Astrocyte of the cerebellum (primary cell): ENCODE measurements at regions not wholly inside any gene's neighbourhood (a gene's known extent, or its start where the extent isn't known, plus 50 kb on each side); places are given as distances from the start of the nearest gene placed in this dataset.

Experiments used
- DNase-seq: peaks from one replicate; pipeline ENCODE4 v3.0.0-alpha.2; 2011; ENCODE audit warnings: low read depth
- H3K4me3 ChIP-seq: 2 replicates; pipeline ENCODE4 v1.5.1; 2011; ENCODE audit warnings: mild to moderate bottlenecking, low read depth, low read length, moderate library complexity
- in situ Hi-C: cut with HindIII; loops from 2 replicates; pipeline ENCODE4 v1.10.0; 2017; ENCODE audit warnings: low sequenced_read_pairs
- TF ChIP-seq, protein P1 (sequence below): IDR thresholded peaks from 2 replicates; pipeline ENCODE4 v1.5.1; 2012; ENCODE audit warnings: low read length, low read depth, moderate library complexity, mild to moderate bottlenecking; ENCODE audit errors: missing control alignments

- in situ Hi-C loops: no loop called here
- TF ChIP-seq, protein P1, sequence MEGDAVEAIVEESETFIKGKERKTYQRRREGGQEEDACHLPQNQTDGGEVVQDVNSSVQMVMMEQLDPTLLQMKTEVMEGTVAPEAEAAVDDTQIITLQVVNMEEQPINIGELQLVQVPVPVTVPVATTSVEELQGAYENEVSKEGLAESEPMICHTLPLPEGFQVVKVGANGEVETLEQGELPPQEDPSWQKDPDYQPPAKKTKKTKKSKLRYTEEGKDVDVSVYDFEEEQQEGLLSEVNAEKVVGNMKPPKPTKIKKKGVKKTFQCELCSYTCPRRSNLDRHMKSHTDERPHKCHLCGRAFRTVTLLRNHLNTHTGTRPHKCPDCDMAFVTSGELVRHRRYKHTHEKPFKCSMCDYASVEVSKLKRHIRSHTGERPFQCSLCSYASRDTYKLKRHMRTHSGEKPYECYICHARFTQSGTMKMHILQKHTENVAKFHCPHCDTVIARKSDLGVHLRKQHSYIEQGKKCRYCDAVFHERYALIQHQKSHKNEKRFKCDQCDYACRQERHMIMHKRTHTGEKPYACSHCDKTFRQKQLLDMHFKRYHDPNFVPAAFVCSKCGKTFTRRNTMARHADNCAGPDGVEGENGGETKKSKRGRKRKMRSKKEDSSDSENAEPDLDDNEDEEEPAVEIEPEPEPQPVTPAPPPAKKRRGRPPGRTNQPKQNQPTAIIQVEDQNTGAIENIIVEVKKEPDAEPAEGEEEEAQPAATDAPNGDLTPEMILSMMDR: no peak
- no peak for DNase-seq
- no peak overlapping the region for H3K4me3 ChIP-seq
Measured at GRCh38 chr5:152689250-152689711, 284.2 kb upstream of the NMUR2 start.

DNA sequence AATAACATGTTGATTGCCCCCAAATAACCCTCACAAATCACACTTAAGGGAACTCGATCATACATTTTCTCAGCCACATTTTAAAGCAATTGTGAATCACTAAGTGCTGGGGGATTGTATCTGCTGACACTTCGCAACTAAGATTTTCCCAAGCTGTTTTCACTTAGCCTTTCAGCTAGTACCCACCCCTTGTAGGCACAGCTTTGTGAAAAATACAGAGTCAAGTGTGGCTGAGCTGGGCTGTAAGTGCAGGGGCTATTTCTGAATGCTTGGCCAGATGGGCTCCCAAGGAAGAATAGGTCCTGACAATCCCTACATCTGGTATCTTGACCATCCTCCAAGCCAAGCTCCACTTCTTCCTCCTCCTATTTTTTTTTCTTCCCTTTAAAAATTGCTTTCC, 289.2 kb upstream of the NMUR2 start:
- no peak for DNase-seq
- TF ChIP-seq, protein P1: no peak
- no peak overlapping the region for H3K4me3 ChIP-seq
- in situ Hi-C loops: no loop called here

- DNase-seq: no peak
- no peak overlapping the region for H3K4me3 ChIP-seq
- in situ Hi-C loops: no loop called here
- TF ChIP-seq, protein P1: no peak
Measured at GRCh38 chr5:152701305-152701949, 296.3 kb upstream of the NMUR2 start.

DNA sequence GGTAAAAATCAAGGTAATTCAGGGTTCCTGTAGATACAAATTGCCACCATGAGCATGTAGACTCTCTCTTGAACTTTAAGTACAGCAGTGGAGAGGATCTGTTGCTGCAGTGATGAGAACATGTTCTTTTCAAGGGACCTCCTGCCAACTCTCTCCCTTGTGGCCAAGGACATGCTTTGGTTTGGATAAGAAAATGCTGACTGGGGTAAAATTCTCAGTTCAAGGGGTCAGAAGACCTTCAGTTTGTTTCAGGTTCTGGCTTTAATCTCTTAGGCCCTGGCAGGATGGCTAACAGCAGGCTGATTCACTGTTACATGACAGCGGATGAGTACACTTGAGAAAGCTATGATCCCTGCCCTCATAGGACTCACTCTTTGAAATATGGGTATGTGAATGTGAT, 299.2 kb upstream of the NMUR2 start:
- no peak for DNase-seq
- no peak overlapping the region for H3K4me3 ChIP-seq
- TF ChIP-seq, protein P1: no peak
- in situ Hi-C loops: no loop called here

DNA sequence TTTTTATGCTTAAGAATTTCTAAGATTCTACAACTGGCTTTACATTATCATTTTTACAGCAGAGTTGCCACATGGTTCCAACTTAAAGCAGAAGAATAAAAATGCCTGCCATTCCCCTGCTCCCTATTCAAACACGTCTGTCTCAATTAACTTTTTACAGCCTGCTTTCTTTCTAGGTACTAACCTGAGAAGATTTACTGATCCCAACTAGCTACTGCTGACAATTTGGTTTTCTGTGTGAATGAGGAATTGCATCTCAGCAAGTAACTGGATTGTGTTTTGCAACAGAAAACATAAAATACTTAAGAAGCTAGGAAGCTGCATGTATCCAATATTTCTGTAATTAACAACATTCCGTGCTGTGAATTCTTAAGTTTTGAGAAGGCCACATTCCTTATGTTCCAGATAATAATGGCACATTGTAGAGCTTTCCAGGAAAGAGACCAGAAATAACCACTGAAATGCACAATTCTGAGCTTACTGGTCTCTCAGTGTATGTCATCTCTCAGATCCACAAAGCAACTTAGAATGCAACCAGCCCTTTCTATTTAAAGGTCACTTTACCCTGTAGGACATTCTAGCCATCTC, 306.8 kb upstream of the NMUR2 start:
- TF ChIP-seq, protein P1: no peak
- in situ Hi-C loops: no loop called here
- H3K4me3 ChIP-seq: no peak overlapping the region
- DNase-seq: no peak

DNA sequence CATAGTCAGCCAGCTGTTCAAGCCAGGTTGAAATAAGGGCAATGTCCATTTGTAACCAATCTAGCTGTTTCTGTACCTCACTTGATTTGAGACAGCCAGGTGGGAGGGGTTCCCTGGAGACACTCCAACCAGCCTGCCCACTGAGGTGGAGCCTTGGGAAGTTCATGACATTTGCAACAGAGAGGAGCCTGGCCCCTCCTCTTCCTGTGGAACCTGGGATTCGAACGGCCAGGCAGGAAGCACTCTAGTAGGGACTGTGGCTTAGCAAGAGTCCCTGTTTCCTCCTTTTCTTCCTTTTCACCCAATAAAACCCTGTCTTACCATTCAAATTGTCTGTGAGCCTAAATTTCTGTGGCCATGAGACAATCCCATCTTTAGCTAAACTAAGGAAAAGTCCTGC, 312.3 kb upstream of the NMUR2 start:
- no peak for DNase-seq
- TF ChIP-seq, protein P1: no peak
- H3K4me3 ChIP-seq: no peak overlapping the region
- in situ Hi-C loops: no loop called here
